ENCODE measurements at regions not wholly inside any gene's neighbourhood (a gene's known extent, or its start where the extent isn't known, plus 50 kb on each side); places are given as distances from the start of the nearest gene placed in this dataset.

DNA sequence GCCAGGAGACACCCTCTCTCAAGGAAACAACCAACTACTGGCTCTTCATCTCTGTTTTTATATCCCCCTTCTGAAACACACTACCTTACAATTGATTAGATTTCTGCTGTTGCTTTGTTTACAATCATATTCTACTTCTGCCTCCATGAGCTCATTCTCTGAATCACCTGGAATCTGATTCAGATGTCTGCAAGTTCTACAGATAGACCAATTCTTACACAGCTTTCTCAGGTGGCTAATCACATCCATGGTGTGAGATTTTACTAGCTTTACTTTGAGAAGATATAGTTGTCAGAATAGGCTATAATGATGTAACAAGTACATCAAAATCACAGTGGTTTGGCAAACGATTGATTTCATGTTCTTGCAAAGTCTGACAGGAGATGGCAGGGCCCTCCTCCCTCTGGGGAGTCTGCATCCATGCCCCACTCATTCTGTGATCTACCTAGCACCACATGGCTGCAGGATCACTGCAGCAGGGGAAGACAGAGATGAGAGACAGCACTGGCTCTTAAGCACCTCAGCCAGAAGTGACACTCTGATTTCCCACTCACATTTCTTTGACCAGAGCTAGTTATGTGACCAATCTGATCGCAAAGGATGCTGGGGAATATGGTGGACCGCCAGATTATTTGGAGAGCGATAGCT is 243.7 kb downstream of the FOXO1 start:
- TF ChIP-seq CTCF (IDR thresholded peaks at IDR 0.05): no peak
- TF ChIP-seq POLR2A (IDR thresholded peaks at IDR 0.05): no peak

Measured in breast epithelium (tissue), 3 donors.